Vagina (tissue), 2 donors: ENCODE measurements at regions not wholly inside any gene's neighbourhood (a gene's known extent, or its start where the extent isn't known, plus 50 kb on each side); places are given as distances from the start of the nearest gene placed in this dataset.
"Not testable (repeated sequence)": the region's sequence is repeated elsewhere in the genome, so short reads cannot be mapped to it uniquely, and the experiment has no call there.

Source experiments
- CTCF ChIP-seq, 3 experiments: fragments of 450-650 bp in 2 of 3; fragments of 200-600 bp in 1 of 3; sonication (generic) in 1 of 3; IDR thresholded peaks; one replicate each; pipeline ENCODE4 v1.5.1; 2017 to 2019; ENCODE audit warnings: antibody characterized with exemption in 3 of 3, mild to moderate bottlenecking in 2 of 3, moderate library complexity in 2 of 3
- POLR2A ChIP-seq, 2 donors: fragments of 450-650 bp; IDR thresholded peaks; one replicate each; pipeline ENCODE4 v1.6.1; 2017; ENCODE audit warnings: antibody characterized with exemption in 2 of 2, mild to moderate bottlenecking in 2 of 2, moderate library complexity in 2 of 2
- POLR2AphosphoS5 ChIP-seq, 2 donors: sonication (generic); formaldehyde crosslinking; IDR thresholded peaks; one replicate each; pipeline ENCODE4 v1.9.0; 2017; ENCODE audit warnings: antibody characterized with exemption in 2 of 2, mild to moderate bottlenecking in 2 of 2, low read depth in 1 of 2; ENCODE audit not compliant: insufficient read depth in 1 of 2

- not testable (repeated sequence) for TF ChIP-seq POLR2A (IDR thresholded peaks at IDR 0.05); CTCF (IDR thresholded peaks at IDR 0.05); POLR2AphosphoS5 (IDR thresholded peaks at IDR 0.05; ENCODE audit: insufficient read depth in 1 of 2, low read depth in 1 of 2)
These were observed 90.5 kb upstream of the CTBP2 start for GRCh38 chr10:125250834-125251233.
